HUES48 (cell line): ENCODE measurements at regions not wholly inside any gene's neighbourhood (a gene's known extent, or its start where the extent isn't known, plus 50 kb on each side); places are given as distances from the start of the nearest gene placed in this dataset.
A peak's percentile ranks its signal among the peaks of the same experiment; 100 is the strongest.

Experiments
- H3K27ac ChIP-seq: one replicate; pipeline ENCODE4 v1.7.0; 2013; ENCODE audit warnings: low read depth, low read length, inconsistent platforms
- H3K27me3 ChIP-seq: 2 replicates; pipeline ENCODE4 v1.6.1; 2013; ENCODE audit warnings: mild to moderate bottlenecking, low read length; ENCODE audit not compliant: control insufficient read depth, insufficient read depth
- H3K36me3 ChIP-seq: 2 replicates; pipeline ENCODE4 v1.6.1; 2013; ENCODE audit warnings: low read length; ENCODE audit not compliant: control insufficient read depth, insufficient read depth
- H3K4me1 ChIP-seq: 2 replicates; pipeline ENCODE4 v1.6.1; 2013; ENCODE audit warnings: mild to moderate bottlenecking, low read length; ENCODE audit not compliant: control insufficient read depth, insufficient read depth
- H3K4me3 ChIP-seq: 2 replicates; pipeline ENCODE4 v1.5.1; 2013; ENCODE audit warnings: mild to moderate bottlenecking, low read depth, low read length
- H3K9ac ChIP-seq: 2 replicates; pipeline ENCODE4 v1.6.1; 2013; ENCODE audit warnings: mild to moderate bottlenecking, low read depth, low read length, moderate library complexity
- H3K9me3 ChIP-seq: 2 replicates; pipeline ENCODE4 v1.6.1; 2013; ENCODE audit warnings: low read length; ENCODE audit not compliant: control insufficient read depth, insufficient read depth

DNA sequence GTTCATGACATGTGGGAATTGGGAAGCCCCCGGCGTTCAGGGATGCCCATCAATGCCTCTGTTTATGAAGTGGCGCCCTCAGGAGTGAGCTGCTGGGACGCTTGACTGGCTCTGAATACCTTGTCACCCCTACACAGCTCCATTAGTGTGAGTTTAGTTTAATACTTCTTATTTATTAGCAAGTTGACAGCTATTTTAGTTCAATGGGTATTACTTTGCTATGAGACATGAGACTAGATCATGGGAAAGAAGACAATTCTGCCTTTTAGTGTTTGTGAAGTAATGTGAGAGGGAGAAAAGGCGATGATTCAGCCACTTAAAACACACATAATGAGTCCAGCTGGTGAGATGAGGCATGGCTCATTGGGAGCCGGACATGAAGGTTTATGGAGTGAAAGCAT, 678.5 kb downstream of the NR2F2 start:
- no peak overlapping the region for H3K27ac ChIP-seq

GRCh38 chr15:97012986-97013385, 682.5 kb downstream of the NR2F2 start:
- Histone ChIP-seq H3K9ac (no peak overlapping the region), H3K27me3 (peaks cover 19% of the 10 kb centered on the region), H3K9me3 (no peaks in the 10 kb centered on the region), H3K27ac (no peak overlapping the region), H3K4me3 (no peak overlapping the region), H3K4me1 (peaks cover 6% of the 10 kb centered on the region; the same call in 1 of the 2 replicates), H3K36me3 (no peaks in the 10 kb centered on the region)

More for the DNA sequence above, 678.5 kb downstream of the NR2F2 start:
- Histone ChIP-seq H3K9me3 (no peaks in the 10 kb centered on the region), H3K4me3 (no peak overlapping the region), H3K27me3 (peaks cover 19% of the 10 kb centered on the region), H3K4me1 (no peaks in the 10 kb centered on the region), H3K9ac (no peak overlapping the region), H3K36me3 (no peaks in the 10 kb centered on the region)

GRCh38 chr15:97013491-97013890, 683.0 kb downstream of the NR2F2 start:
- H3K27ac ChIP-seq = no peak overlapping the region
- H3K9me3 ChIP-seq = no peaks in the 10 kb centered on the region
- no peak overlapping the region for H3K4me3 ChIP-seq
- H3K27me3 ChIP-seq = peaks cover 19% of the 10 kb centered on the region
- peaks cover 6% of the 10 kb centered on the region; the same call in 1 of the 2 replicates for H3K4me1 ChIP-seq
- no peak overlapping the region for H3K9ac ChIP-seq
- no peaks in the 10 kb centered on the region for H3K36me3 ChIP-seq

DNA sequence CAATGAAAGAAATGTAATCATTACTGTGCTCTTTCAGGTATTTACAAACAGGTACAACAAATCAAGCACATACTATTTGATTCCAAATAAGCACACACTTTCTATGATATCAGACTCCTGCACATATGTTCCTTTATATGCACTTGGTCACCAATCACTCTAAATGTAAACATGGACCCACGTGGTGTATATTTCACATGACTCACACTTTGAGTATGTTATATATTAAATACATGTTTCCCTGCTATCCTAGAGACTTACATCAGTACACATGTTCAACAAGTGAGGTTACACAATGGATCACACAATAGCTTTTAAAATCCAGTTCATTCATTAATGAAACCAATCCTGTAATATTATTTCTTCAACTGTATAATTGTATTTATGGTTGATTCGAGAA, 683.5 kb downstream of the NR2F2 start:
- H3K36me3 ChIP-seq = no peaks in the 10 kb centered on the region
- H3K4me3 ChIP-seq = no peak overlapping the region
- H3K9ac ChIP-seq = no peak overlapping the region
- H3K27me3 ChIP-seq = peaks cover 19% of the 10 kb centered on the region
- H3K9me3 ChIP-seq = no peaks in the 10 kb centered on the region
- H3K4me1 ChIP-seq = peaks cover 6% of the 10 kb centered on the region; the same call in 1 of the 2 replicates
- H3K27ac ChIP-seq = no peak overlapping the region

DNA sequence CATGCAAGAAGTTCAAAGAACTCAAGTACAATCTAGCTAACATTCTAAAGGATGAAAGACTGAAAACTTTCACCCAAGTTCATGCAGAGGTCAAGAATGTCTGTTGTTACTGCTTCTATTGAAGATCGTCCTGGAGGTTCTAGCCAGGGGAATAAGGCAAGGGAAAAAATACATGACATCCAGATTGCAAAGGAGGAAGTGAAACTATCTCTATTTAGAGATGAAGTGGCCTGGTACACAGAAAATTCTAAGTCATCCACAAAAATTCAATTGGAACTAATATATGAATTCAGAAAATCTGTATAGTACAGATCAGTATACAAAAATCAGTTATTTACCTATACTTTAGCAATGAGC, 693.0 kb downstream of the NR2F2 start:
- Histone ChIP-seq H3K27me3 (no peaks in the 10 kb centered on the region), H3K27ac (no peak overlapping the region), H3K4me1 (no peaks in the 10 kb centered on the region), H3K9me3 (no peaks in the 10 kb centered on the region), H3K4me3 (no peak overlapping the region), H3K36me3 (no peaks in the 10 kb centered on the region), H3K9ac (no peak overlapping the region)

GRCh38 chr15:97026781-97027180, 696.3 kb downstream of the NR2F2 start:
- H3K4me3 ChIP-seq = no peak overlapping the region
- H3K4me1 ChIP-seq = no peaks in the 10 kb centered on the region
- no peak overlapping the region for H3K27ac ChIP-seq
- no peaks in the 10 kb centered on the region for H3K27me3 ChIP-seq
- H3K9me3 ChIP-seq = peaks cover 3% of the 10 kb centered on the region; the same call in 1 of the 2 replicates
- no peak overlapping the region for H3K9ac ChIP-seq
- H3K36me3 ChIP-seq = no peaks in the 10 kb centered on the region

DNA sequence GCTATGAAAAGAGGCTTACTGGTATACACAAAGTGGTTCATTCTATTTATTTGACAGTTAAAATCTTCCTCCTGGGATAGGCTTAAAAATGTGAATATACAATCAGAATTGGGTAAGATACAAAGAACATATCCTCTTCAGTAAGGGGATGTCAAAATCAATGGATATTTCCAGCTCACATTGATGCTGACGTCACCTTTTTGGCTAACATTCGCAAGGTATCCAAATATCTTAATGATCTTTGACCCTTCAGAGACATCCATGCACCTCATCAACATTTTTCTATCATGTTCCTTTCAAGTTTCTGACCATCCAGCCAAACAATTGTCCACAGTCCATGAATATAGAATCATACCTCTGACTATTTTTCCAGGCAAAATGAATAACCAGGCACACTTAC, 697.3 kb downstream of the NR2F2 start:
- Histone ChIP-seq H3K27ac (no peak overlapping the region), H3K9me3 (peaks cover 3% of the 10 kb centered on the region; the same call in 1 of the 2 replicates), H3K9ac (no peak overlapping the region), H3K4me3 (no peak overlapping the region), H3K36me3 (no peaks in the 10 kb centered on the region), H3K4me1 (no peaks in the 10 kb centered on the region), H3K27me3 (no peaks in the 10 kb centered on the region)

DNA sequence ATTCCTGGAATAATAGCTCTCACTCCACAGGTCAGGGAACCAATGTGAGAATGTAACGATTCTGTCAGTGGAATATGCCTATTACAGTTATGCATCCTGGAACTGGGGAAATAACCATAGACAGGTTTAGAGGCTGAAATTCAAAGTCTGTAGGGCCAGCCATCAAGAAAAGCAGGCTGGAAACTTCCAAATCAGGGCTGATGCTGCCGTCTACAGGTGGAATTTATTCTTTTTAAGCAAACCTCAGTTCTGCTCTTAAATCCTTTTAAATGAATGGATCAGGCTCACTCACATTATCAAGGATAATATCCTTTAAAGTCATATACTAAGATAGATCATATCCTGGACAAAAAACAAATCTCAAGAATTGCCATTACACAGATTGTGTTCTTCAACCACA, 699.8 kb downstream of the NR2F2 start:
- Histone ChIP-seq H3K4me3 (no peak overlapping the region), H3K9ac (no peak overlapping the region), H3K36me3 (no peaks in the 10 kb centered on the region), H3K4me1 (no peaks in the 10 kb centered on the region), H3K27me3 (no peaks in the 10 kb centered on the region), H3K27ac (no peak overlapping the region), H3K9me3 (peaks cover 3% of the 10 kb centered on the region; the same call in 1 of the 2 replicates)

DNA sequence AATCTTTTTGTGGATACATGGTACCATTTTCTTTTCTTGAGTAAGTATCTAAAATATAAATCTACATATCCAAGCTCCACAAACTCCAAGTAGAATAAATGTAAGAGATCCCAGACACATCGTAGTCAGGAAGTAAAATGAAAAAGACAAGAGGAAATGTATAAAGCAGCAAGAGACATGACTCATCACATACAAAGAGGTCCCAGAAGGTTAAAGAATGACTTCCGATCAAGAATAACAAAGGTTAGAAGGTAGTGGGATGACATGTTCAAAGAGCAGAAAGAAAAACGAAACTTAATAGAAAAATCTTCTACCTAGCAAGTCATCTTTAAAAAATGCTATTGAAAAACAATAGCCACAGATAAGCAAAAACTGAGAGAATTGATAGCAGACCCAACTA, 705.8 kb downstream of the NR2F2 start:
- H3K4me1 ChIP-seq = peaks cover 11% of the 10 kb centered on the region; the same call in 1 of the 2 replicates
- no peaks in the 10 kb centered on the region for H3K9me3 ChIP-seq
- peak overlapping the region; percentile 32 for H3K27ac ChIP-seq
- H3K4me3 ChIP-seq = no peak overlapping the region
- no peaks in the 10 kb centered on the region for H3K36me3 ChIP-seq
- H3K27me3 ChIP-seq = no peaks in the 10 kb centered on the region
- H3K9ac ChIP-seq = no peak overlapping the region

- Histone ChIP-seq H3K9me3 (no peaks in the 10 kb centered on the region), H3K36me3 (no peaks in the 10 kb centered on the region), H3K4me1 (peaks cover 11% of the 10 kb centered on the region; the same call in 1 of the 2 replicates), H3K4me3 (no peak overlapping the region), H3K27me3 (no peaks in the 10 kb centered on the region), H3K27ac (peak overlapping the region; percentile 32), H3K9ac (no peak overlapping the region)
These were observed 706.6 kb downstream of the NR2F2 start for GRCh38 chr15:97037080-97037479.

- H3K27me3 ChIP-seq = no peaks in the 10 kb centered on the region
- H3K4me1 ChIP-seq = no peaks in the 10 kb centered on the region
- no peak overlapping the region for H3K4me3 ChIP-seq
- H3K9ac ChIP-seq = no peak overlapping the region
- H3K27ac ChIP-seq = no peak overlapping the region
- no peaks in the 10 kb centered on the region for H3K36me3 ChIP-seq
- H3K9me3 ChIP-seq = no peaks in the 10 kb centered on the region
These were observed 715.3 kb downstream of the NR2F2 start for GRCh38 chr15:97045666-97046421.
